Gastrocnemius medialis (tissue), 4 donors: ENCODE measurements at regions not wholly inside any gene's neighbourhood (a gene's known extent, or its start where the extent isn't known, plus 50 kb on each side); places are given as distances from the start of the nearest gene placed in this dataset.

ENCODE experiments used
- POLR2A ChIP-seq, 2 donors: fragments of 450-650 bp; IDR thresholded peaks; one replicate each; pipeline ENCODE4 v1.6.1; 2017; ENCODE audit warnings: antibody characterized with exemption in 2 of 2, mild to moderate bottlenecking in 2 of 2, moderate library complexity in 2 of 2
- TF ChIP-seq, protein P1 (sequence below), 5 experiments: fragments of 450-650 bp in 3 of 5; fragments of 200-600 bp in 2 of 5; sonication (generic) in 2 of 5; IDR thresholded peaks in 4 of 5; conservative IDR thresholded peaks in 1 of 5; 1 replicate in 4 of 5; 2 replicates in 1 of 5; pipeline ENCODE4 v1.5.1; 2016 to 2019; ENCODE audit warnings: antibody characterized with exemption in 5 of 5, mild to moderate bottlenecking in 3 of 5, moderate library complexity in 3 of 5

DNA sequence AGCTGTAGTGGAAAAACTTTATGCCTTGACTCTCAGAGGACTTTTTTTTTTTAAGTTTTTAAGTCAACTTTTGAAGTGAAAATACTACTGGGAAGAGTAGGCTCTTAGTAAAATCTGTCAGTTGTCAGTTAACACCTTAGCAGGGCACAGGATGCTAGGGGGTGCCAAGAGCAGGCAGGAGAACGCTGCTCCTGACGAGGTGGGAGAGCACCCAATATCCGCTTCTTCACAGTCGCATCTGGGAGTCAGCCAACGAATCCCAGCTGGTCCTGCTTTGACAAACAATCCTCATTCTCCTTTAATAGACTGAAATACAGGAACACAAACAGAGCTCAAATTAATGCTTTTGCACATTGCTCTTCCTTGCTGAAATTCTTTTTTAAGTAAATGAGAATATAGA lies 709.5 kb upstream of the ACVR2A start:
- TF ChIP-seq POLR2A (IDR thresholded peaks at IDR 0.05), result no peak
- TF ChIP-seq, protein P1, sequence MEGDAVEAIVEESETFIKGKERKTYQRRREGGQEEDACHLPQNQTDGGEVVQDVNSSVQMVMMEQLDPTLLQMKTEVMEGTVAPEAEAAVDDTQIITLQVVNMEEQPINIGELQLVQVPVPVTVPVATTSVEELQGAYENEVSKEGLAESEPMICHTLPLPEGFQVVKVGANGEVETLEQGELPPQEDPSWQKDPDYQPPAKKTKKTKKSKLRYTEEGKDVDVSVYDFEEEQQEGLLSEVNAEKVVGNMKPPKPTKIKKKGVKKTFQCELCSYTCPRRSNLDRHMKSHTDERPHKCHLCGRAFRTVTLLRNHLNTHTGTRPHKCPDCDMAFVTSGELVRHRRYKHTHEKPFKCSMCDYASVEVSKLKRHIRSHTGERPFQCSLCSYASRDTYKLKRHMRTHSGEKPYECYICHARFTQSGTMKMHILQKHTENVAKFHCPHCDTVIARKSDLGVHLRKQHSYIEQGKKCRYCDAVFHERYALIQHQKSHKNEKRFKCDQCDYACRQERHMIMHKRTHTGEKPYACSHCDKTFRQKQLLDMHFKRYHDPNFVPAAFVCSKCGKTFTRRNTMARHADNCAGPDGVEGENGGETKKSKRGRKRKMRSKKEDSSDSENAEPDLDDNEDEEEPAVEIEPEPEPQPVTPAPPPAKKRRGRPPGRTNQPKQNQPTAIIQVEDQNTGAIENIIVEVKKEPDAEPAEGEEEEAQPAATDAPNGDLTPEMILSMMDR (IDR thresholded peaks at IDR 0.05 in 4 of 5, conservative IDR thresholded peaks at IDR 0.05 in 1 of 5), result no peak
